ENCODE measurements at regions not wholly inside any gene's neighbourhood (a gene's known extent, or its start where the extent isn't known, plus 50 kb on each side); places are given as distances from the start of the nearest gene placed in this dataset.

GRCh38 chr10:3684891-3685290, 100.1 kb downstream of the KLF6 start:
- Histone ChIP-seq H3K4me1 (peaks cover 0 to 17% (median 5%) of the 10 kb centered on the region in 10 experiments; a peak in 9 of 20 replicates), H4K20me1 (no peaks in the 10 kb centered on the region), H3K9me3 (replicated peaks in 1 of 11) (no peaks in the 10 kb centered on the region), H3K27me3 (no peaks in the 10 kb centered on the region), H3K27ac (no peak overlapping the region), H3K4me3 (no peak overlapping the region), H3K9ac (no peak overlapping the region), H3K4me2 (no peak overlapping the region), H3K36me3 (no peaks in the 10 kb centered on the region)
- no peak for TF ChIP-seq Cebpa-rat (IDR thresholded peaks at IDR 0.05)

GRCh38 chr10:3683560-3683959, 101.4 kb downstream of the KLF6 start:
- Histone ChIP-seq H3K36me3 (no peaks in the 10 kb centered on the region), H3K27ac (no peak overlapping the region), H3K4me1 (peaks cover 0 to 22% (median 5%) of the 10 kb centered on the region in 10 experiments; a peak in 9 of 20 replicates), H3K27me3 (no peaks in the 10 kb centered on the region), H3K9ac (no peak overlapping the region), H3K4me3 (no peak overlapping the region), H4K20me1 (no peaks in the 10 kb centered on the region), H3K9me3 (replicated peaks in 1 of 11) (no peaks in the 10 kb centered on the region), H3K4me2 (no peak overlapping the region)
- TF ChIP-seq Cebpa-rat (IDR thresholded peaks at IDR 0.05): no peak

- H3K9me3 ChIP-seq (replicated peaks in 1 of 11): no peaks in the 10 kb centered on the region
- H3K4me2 ChIP-seq: 0 out of 22 replicates have a peak overlapping the region, but pooled peaks of 1 of the 11 experiments have one; percentile 54
- no peak for TF ChIP-seq Cebpa-rat (IDR thresholded peaks at IDR 0.05)
- no peaks in the 10 kb centered on the region for H4K20me1 ChIP-seq
- H3K27me3 ChIP-seq: no peaks in the 10 kb centered on the region
- no peak overlapping the region for H3K9ac ChIP-seq
- no peak overlapping the region for H3K27ac ChIP-seq
- no peak overlapping the region for H3K4me3 ChIP-seq
- no peaks in the 10 kb centered on the region for H3K36me3 ChIP-seq
- H3K4me1 ChIP-seq: peaks cover 0 to 22% (median 5%) of the 10 kb centered on the region in 10 experiments; a peak in 9 of 20 replicates
These were observed 102.3 kb downstream of the KLF6 start for GRCh38 chr10:3682745-3683144.

GRCh38 chr10:3681642-3682554, 103.1 kb downstream of the KLF6 start:
- H3K4me1 ChIP-seq: peaks cover 0 to 22% (median 5%) of the 10 kb centered on the region in 10 experiments; a peak in 9 of 20 replicates
- no peak overlapping the region for H3K9ac ChIP-seq
- H3K9me3 ChIP-seq (replicated peaks in 1 of 11): no peaks in the 10 kb centered on the region
- H3K27ac ChIP-seq: no peak overlapping the region
- H3K4me2 ChIP-seq: peak overlapping the region in 9 of 11 experiments; percentile 1 to 54 (median 32); a peak in 12 of 22 replicates
- H3K36me3 ChIP-seq: no peaks in the 10 kb centered on the region
- no peaks in the 10 kb centered on the region for H4K20me1 ChIP-seq
- no peak overlapping the region for H3K4me3 ChIP-seq
- no peak for TF ChIP-seq Cebpa-rat (IDR thresholded peaks at IDR 0.05)
- no peaks in the 10 kb centered on the region for H3K27me3 ChIP-seq

- H3K9ac ChIP-seq: no peak overlapping the region
- H3K27ac ChIP-seq: no peak overlapping the region
- no peaks in the 10 kb centered on the region for H3K27me3 ChIP-seq
- H3K4me1 ChIP-seq: peaks cover 0 to 22% (median 5%) of the 10 kb centered on the region in 10 experiments; a peak in 9 of 20 replicates
- no peak overlapping the region for H3K4me3 ChIP-seq
- no peaks in the 10 kb centered on the region for H4K20me1 ChIP-seq
- TF ChIP-seq Cebpa-rat (IDR thresholded peaks at IDR 0.05): no peak
- no peaks in the 10 kb centered on the region for H3K36me3 ChIP-seq
- peak overlapping the region in 4 of 11 experiments; percentile 28 to 40 (median 34); a peak in 5 of 22 replicates for H3K4me2 ChIP-seq
- no peaks in the 10 kb centered on the region for H3K9me3 ChIP-seq (replicated peaks in 1 of 11)
These were observed 104.9 kb downstream of the KLF6 start for GRCh38 chr10:3679950-3680629.

GRCh38 chr10:3678629-3679227, 106.3 kb downstream of the KLF6 start:
- Histone ChIP-seq H3K9me3 (replicated peaks in 1 of 11) (no peaks in the 10 kb centered on the region), H3K27me3 (no peaks in the 10 kb centered on the region), H3K4me3 (no peak overlapping the region), H3K9ac (no peak overlapping the region), H3K4me2 (no peak overlapping the region), H3K36me3 (no peaks in the 10 kb centered on the region), H4K20me1 (no peaks in the 10 kb centered on the region), H3K4me1 (peaks cover 0 to 22% (median 5%) of the 10 kb centered on the region in 10 experiments; a peak in 9 of 20 replicates), H3K27ac (no peak overlapping the region)
- TF ChIP-seq Cebpa-rat (IDR thresholded peaks at IDR 0.05): no peak

GRCh38 chr10:3676564-3676963, 108.4 kb downstream of the KLF6 start:
- H3K27me3 ChIP-seq: no peaks in the 10 kb centered on the region
- TF ChIP-seq Cebpa-rat (IDR thresholded peaks at IDR 0.05): no peak
- H3K9me3 ChIP-seq (replicated peaks in 1 of 11): no peaks in the 10 kb centered on the region
- peaks cover 0 to 14% (median 2%) of the 10 kb centered on the region in 10 experiments; a peak in 9 of 20 replicates for H3K4me1 ChIP-seq
- no peak overlapping the region for H3K9ac ChIP-seq
- H3K36me3 ChIP-seq: no peaks in the 10 kb centered on the region
- no peak overlapping the region for H3K4me2 ChIP-seq
- no peak overlapping the region for H3K4me3 ChIP-seq
- no peaks in the 10 kb centered on the region for H4K20me1 ChIP-seq
- H3K27ac ChIP-seq: no peak overlapping the region

- H3K4me1 ChIP-seq: peaks cover 23 to 36% (median 28%) of the 10 kb centered on the region in 10 experiments
- no peak overlapping the region for H3K27ac ChIP-seq
- no peaks in the 10 kb centered on the region for H4K20me1 ChIP-seq
- no peaks in the 10 kb centered on the region for H3K27me3 ChIP-seq
- H3K9me3 ChIP-seq (replicated peaks in 1 of 11): no peaks in the 10 kb centered on the region; a peak in 1 of 22 replicates
- H3K4me3 ChIP-seq: no peak overlapping the region
- TF ChIP-seq Cebpa-rat (IDR thresholded peaks at IDR 0.05): no peak
- no peaks in the 10 kb centered on the region for H3K36me3 ChIP-seq
- H3K9ac ChIP-seq: no peak overlapping the region
- H3K4me2 ChIP-seq: no peak overlapping the region
These were observed 112.8 kb downstream of the KLF6 start for GRCh38 chr10:3672220-3672619.
